ENCODE measurements at regions not wholly inside any gene's neighbourhood (a gene's known extent, or its start where the extent isn't known, plus 50 kb on each side); places are given as distances from the start of the nearest gene placed in this dataset.
A peak's percentile ranks its signal among the peaks of the same experiment; 100 is the strongest.

- no peak for ATAC-seq (replicated peaks)
- peak in 2 of 3 experiments; percentile 4 to 5 for DNase-seq
- Mint-ChIP-seq H3K36me3 (ENCODE audit: insufficient read depth) (no peaks in the 10 kb centered on the region), H3K4me3 (no peak overlapping the region), H3K27ac (no peak overlapping the region), H3K9me3 (no peaks in the 10 kb centered on the region), H3K27me3 (no peaks in the 10 kb centered on the region), H3K4me1 (ENCODE audit: low read depth in 2 of 2) (no peaks in the 10 kb centered on the region)
Observed at GRCh38 chr13:107205318-107206104, 637.6 kb upstream of the ARGLU1 start.

- Mint-ChIP-seq H3K4me1 (ENCODE audit: low read depth in 2 of 2) (no peaks in the 10 kb centered on the region), H3K27me3 (no peaks in the 10 kb centered on the region), H3K4me3 (no peak overlapping the region), H3K27ac (no peak overlapping the region), H3K9me3 (peaks cover 0 to 8% of the 10 kb centered on the region in 2 donors), H3K36me3 (ENCODE audit: insufficient read depth) (no peaks in the 10 kb centered on the region)
- DNase-seq (no peak), ATAC-seq (replicated peaks) (no peak)
Observed at GRCh38 chr13:107203146-107203847, 635.4 kb upstream of the ARGLU1 start.

GRCh38 chr13:107202371-107203023 is 634.6 kb upstream of the ARGLU1 start:
- Mint-ChIP-seq H3K4me3 (no peak overlapping the region), H3K36me3 (ENCODE audit: insufficient read depth) (no peaks in the 10 kb centered on the region), H3K27me3 (no peaks in the 10 kb centered on the region), H3K27ac (no peak overlapping the region), H3K4me1 (ENCODE audit: low read depth in 2 of 2) (no peaks in the 10 kb centered on the region), H3K9me3 (peaks cover 0 to 8% of the 10 kb centered on the region in 2 donors)
- DNase-seq: no peak
- no peak for ATAC-seq (replicated peaks)

GRCh38 chr13:107200491-107200890 is 632.6 kb upstream of the ARGLU1 start:
- H3K4me3 Mint-ChIP-seq: no peak overlapping the region
- peaks cover 8 to 15% of the 10 kb centered on the region in 2 donors for H3K9me3 Mint-ChIP-seq
- no peaks in the 10 kb centered on the region for H3K27me3 Mint-ChIP-seq
- no peaks in the 10 kb centered on the region for H3K36me3 Mint-ChIP-seq (ENCODE audit: insufficient read depth)
- H3K4me1 Mint-ChIP-seq (ENCODE audit: low read depth in 2 of 2): no peaks in the 10 kb centered on the region
- ATAC-seq (replicated peaks) (no peak), DNase-seq (no peak)
- H3K27ac Mint-ChIP-seq: no peak overlapping the region

GRCh38 chr13:107192289-107192688 is 624.4 kb upstream of the ARGLU1 start:
- Mint-ChIP-seq H3K36me3 (ENCODE audit: insufficient read depth) (no peaks in the 10 kb centered on the region), H3K27me3 (no peaks in the 10 kb centered on the region), H3K9me3 (peaks cover 7 to 10% of the 10 kb centered on the region in 2 donors), H3K4me1 (ENCODE audit: low read depth in 2 of 2) (no peaks in the 10 kb centered on the region), H3K27ac (no peak overlapping the region), H3K4me3 (no peak overlapping the region)
- no peak for ATAC-seq (replicated peaks)
- DNase-seq: no peak

- ATAC-seq (replicated peaks) (no peak), DNase-seq (no peak)
- Mint-ChIP-seq H3K36me3 (ENCODE audit: insufficient read depth) (no peaks in the 10 kb centered on the region), H3K27ac (no peak overlapping the region), H3K4me1 (ENCODE audit: low read depth in 2 of 2) (no peaks in the 10 kb centered on the region), H3K9me3 (peaks cover 0 to 9% of the 10 kb centered on the region in 2 donors), H3K4me3 (no peak overlapping the region), H3K27me3 (no peaks in the 10 kb centered on the region)
Observed at GRCh38 chr13:107190065-107190464, 622.1 kb upstream of the ARGLU1 start.

GRCh38 chr13:107185889-107186288 is 618.0 kb upstream of the ARGLU1 start:
- DNase-seq (no peak), ATAC-seq (replicated peaks) (no peak)
- Mint-ChIP-seq H3K4me1 (ENCODE audit: low read depth in 2 of 2) (no peaks in the 10 kb centered on the region), H3K27me3 (no peaks in the 10 kb centered on the region), H3K27ac (no peak overlapping the region), H3K9me3 (peaks cover 8 to 10% of the 10 kb centered on the region in 2 donors), H3K4me3 (no peak overlapping the region), H3K36me3 (ENCODE audit: insufficient read depth) (no peaks in the 10 kb centered on the region)

GRCh38 chr13:107170270-107170931 is 602.5 kb upstream of the ARGLU1 start:
- Mint-ChIP-seq H3K4me1 (ENCODE audit: low read depth in 2 of 2) (no peaks in the 10 kb centered on the region), H3K27ac (no peak overlapping the region), H3K4me3 (no peak overlapping the region), H3K27me3 (no peaks in the 10 kb centered on the region), H3K36me3 (ENCODE audit: insufficient read depth) (no peaks in the 10 kb centered on the region), H3K9me3 (peaks cover 12 to 27% of the 10 kb centered on the region in 2 donors)
- ATAC-seq (replicated peaks) (no peak), DNase-seq (no peak)

GRCh38 chr13:107157271-107157670 is 589.3 kb upstream of the ARGLU1 start:
- DNase-seq (no peak), ATAC-seq (replicated peaks) (no peak)
- no peaks in the 10 kb centered on the region for H3K4me1 Mint-ChIP-seq (ENCODE audit: low read depth in 2 of 2)
- no peaks in the 10 kb centered on the region for H3K27me3 Mint-ChIP-seq
- no peak overlapping the region for H3K27ac Mint-ChIP-seq
- peaks cover 7 to 17% of the 10 kb centered on the region in 2 donors for H3K9me3 Mint-ChIP-seq
- no peak overlapping the region for H3K4me3 Mint-ChIP-seq
- no peaks in the 10 kb centered on the region for H3K36me3 Mint-ChIP-seq (ENCODE audit: insufficient read depth)

GRCh38 chr13:107144432-107144831 is 576.5 kb upstream of the ARGLU1 start:
- Mint-ChIP-seq H3K36me3 (ENCODE audit: insufficient read depth) (no peaks in the 10 kb centered on the region), H3K4me3 (no peak overlapping the region), H3K27ac (no peak overlapping the region), H3K4me1 (ENCODE audit: low read depth in 2 of 2) (no peaks in the 10 kb centered on the region), H3K9me3 (peaks cover 15 to 25% of the 10 kb centered on the region in 2 donors), H3K27me3 (no peaks in the 10 kb centered on the region)
- DNase-seq (no peak), ATAC-seq (replicated peaks) (no peak)

- Mint-ChIP-seq H3K36me3 (ENCODE audit: insufficient read depth) (no peaks in the 10 kb centered on the region), H3K9me3 (peaks cover 9 to 15% of the 10 kb centered on the region in 2 donors), H3K4me3 (no peak overlapping the region), H3K27ac (no peak overlapping the region), H3K4me1 (ENCODE audit: low read depth in 2 of 2) (no peaks in the 10 kb centered on the region), H3K27me3 (no peaks in the 10 kb centered on the region)
- DNase-seq (no peak), ATAC-seq (replicated peaks) (no peak)
Observed at GRCh38 chr13:107141767-107142166, 573.8 kb upstream of the ARGLU1 start.

GRCh38 chr13:107139006-107139405 is 571.1 kb upstream of the ARGLU1 start:
- no peak for DNase-seq
- Mint-ChIP-seq H3K36me3 (ENCODE audit: insufficient read depth) (no peaks in the 10 kb centered on the region), H3K27ac (no peak overlapping the region), H3K4me3 (no peak overlapping the region), H3K9me3 (peaks cover 8 to 22% of the 10 kb centered on the region in 2 donors), H3K4me1 (ENCODE audit: low read depth in 2 of 2) (no peaks in the 10 kb centered on the region), H3K27me3 (no peaks in the 10 kb centered on the region)
- no peak for ATAC-seq (replicated peaks)

- Mint-ChIP-seq H3K4me3 (no peak overlapping the region), H3K9me3 (peaks cover 10 to 25% of the 10 kb centered on the region in 2 donors), H3K4me1 (ENCODE audit: low read depth in 2 of 2) (no peaks in the 10 kb centered on the region), H3K36me3 (ENCODE audit: insufficient read depth) (no peaks in the 10 kb centered on the region), H3K27me3 (no peaks in the 10 kb centered on the region), H3K27ac (no peak overlapping the region)
- ATAC-seq (replicated peaks) (no peak), DNase-seq (no peak)
Observed at GRCh38 chr13:107138486-107138885, 570.5 kb upstream of the ARGLU1 start.

Data from effector memory CD8-positive, alpha-beta T cell (primary cell).